KOPT-K1 (cell line): ENCODE measurements at regions not wholly inside any gene's neighbourhood (a gene's known extent, or its start where the extent isn't known, plus 50 kb on each side); places are given as distances from the start of the nearest gene placed in this dataset.
A peak's percentile ranks its signal among the peaks of the same experiment; 100 is the strongest.

Experiments used
- H3K27ac ChIP-seq: fragments of 200-600 bp; sonication (generic); 2 replicates; pipeline ENCODE4 v1.5.1; 2016; ENCODE audit warnings: antibody characterized with exemption, mild to moderate bottlenecking, low read depth, low read length; ENCODE audit not compliant: poor library complexity, severe bottlenecking
- H3K36me3 ChIP-seq: fragments of 200-600 bp; sonication (generic); 2 replicates; pipeline ENCODE4 v1.5.1; 2017; ENCODE audit warnings: antibody characterized with exemption, mild to moderate bottlenecking, low read length, moderate library complexity; ENCODE audit not compliant: insufficient read depth
- H3K9me3 ChIP-seq: fragments of 200-600 bp; sonication (generic); 2 replicates; pipeline ENCODE4 v1.5.1; 2017; ENCODE audit warnings: antibody characterized with exemption, low read length, mild to moderate bottlenecking; ENCODE audit not compliant: insufficient read depth, poor library complexity, severe bottlenecking

DNA sequence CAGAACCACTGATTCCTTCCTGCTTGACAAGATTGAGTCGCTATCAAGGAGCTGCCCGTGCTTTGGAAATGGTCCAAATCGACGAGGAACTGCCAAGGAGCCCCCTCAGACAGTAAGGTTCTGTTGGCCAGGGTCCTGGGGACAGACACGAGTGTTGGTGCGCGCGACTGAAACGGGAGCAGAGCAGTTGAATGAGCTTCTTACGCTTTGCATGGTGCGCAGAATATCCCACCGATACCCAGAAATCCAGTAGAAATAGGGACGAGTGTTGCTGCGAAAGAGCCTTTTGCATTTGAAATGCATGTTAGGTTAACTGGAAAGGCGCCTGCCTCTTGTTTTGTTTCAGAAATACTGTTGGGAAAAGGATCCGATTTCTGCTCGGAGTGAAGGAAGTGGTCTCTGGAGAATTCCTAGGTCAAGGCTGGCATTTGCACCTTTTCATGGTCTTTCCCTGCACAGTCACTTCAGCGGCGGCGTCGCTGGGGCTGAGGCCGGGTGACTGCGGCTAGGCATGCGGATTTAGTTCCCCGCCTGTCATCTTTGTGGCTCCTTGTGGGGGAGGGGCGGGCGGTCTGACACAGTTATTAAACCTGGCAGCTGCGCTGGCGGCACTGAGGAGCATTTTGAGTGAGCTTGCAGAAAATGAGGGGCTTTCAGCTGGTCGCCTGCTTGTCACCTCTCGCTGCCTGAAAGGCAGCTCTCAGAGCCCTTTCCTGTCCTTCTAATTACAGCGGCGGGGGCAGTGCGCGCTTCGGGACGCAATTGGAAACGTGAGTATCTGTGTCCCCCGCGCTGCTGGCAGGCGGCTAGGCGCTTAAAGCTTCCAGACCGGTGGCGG lies 51.5 kb upstream of the TRIM2 start:
- Histone ChIP-seq H3K9me3 (no peaks in the 10 kb centered on the region), H3K36me3 (no peaks in the 10 kb centered on the region), H3K27ac (peak overlapping the region; percentile 66)

DNA sequence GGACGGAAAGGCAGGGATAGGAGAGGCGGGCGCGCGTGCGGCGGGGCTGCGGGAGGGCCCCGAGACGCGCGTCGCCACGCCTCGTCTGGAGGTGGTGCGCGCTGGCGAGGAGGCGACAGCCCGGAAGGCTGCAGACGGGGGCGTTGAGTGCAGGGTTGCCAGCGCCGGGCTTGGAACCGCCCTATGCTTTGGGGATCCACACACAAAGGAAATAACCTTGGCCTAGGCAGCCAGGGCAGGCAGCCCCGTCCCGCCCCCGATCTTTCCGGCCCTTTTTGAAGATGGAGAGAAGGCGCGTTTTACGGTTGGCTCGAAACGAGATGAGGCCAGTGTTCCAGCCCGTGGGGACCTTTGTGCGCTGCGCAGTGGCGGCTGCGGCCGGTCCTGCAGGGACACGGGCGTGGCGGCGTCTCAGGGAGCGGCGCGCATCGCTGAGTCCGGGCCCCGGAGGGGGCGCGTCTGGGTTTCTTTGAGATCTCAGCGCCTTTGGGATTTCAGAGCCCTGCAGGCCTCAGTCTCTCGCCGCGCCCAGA lies 50.8 kb upstream of the TRIM2 start:
- peak overlapping the region; percentile 66 for H3K27ac ChIP-seq
- no peaks in the 10 kb centered on the region for H3K36me3 ChIP-seq
- H3K9me3 ChIP-seq: no peaks in the 10 kb centered on the region

DNA sequence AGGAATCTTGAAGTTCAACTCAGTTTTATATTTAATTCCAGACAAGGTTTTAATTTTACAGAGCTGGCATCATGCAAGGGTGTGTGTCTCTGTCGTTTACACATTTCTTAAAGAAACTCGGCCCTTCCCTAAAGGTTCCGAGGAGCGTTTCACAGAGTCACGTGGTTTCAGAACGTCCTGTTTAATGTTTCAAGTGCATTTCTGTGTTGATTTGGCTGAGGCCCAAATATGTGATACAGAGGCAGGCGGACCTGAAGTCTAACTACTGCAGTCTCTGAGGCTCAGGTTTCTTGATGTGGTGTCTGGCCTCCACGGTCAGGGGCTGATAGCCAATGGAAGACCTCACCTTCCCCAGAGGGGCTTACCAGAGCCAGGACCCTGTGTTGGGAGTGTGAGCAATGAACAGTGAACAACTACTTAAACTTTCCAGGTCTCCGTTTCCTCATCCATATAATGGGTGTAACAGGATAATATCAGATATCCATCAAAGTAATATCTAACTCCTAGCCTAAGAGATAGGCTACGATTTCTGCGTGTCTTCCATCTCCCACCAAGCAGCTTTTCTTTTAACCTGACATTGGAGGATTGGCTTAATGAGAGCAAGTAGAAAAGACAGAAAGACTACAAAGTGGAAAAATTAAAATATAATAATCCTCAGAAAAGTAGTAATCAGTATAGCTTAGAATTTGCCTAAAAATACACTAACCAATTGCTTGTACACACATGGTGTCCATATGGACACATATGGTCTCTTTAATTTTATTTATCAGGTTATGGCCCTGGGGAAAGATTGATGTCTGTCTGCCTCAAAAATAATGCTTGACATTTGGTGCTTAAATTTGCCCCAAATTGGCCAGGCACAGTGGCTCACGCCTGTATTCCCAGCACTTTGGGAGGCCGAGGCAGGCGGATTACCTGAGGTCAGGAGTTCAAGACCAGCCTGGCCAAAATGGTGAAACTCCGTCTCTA lies 50.0 kb upstream of the TRIM2 start:
- H3K36me3 ChIP-seq: no peaks in the 10 kb centered on the region
- H3K9me3 ChIP-seq: no peaks in the 10 kb centered on the region
- peak overlapping the region; percentile 66 for H3K27ac ChIP-seq
